Activated CD4-positive, alpha-beta T cell treated with anti-CD3 and anti-CD28 coated beads, Interleukin-2, Interleukin-6, amounts not matched to agents 100 ng/mL and 50 ng/mL, durations not matched to agents 16 hours and 8 hours (primary cell): ENCODE measurements at regions not wholly inside any gene's neighbourhood (a gene's known extent, or its start where the extent isn't known, plus 50 kb on each side); places are given as distances from the start of the nearest gene placed in this dataset.

ENCODE experiments used
- DNase-seq: peaks from one replicate; pipeline ENCODE4 v3.0.0-alpha.2; 2020

- DNase-seq: no peak
Measured at GRCh38 chr10:112087953-112088456, 95.6 kb downstream of the GPAM start.

GRCh38 chr10:112091703-112092102, 91.9 kb downstream of the GPAM start:
- DNase-seq: no peak

GRCh38 chr10:112092519-112092918, 91.0 kb downstream of the GPAM start:
- DNase-seq: no peak

GRCh38 chr10:112094984-112095383, 88.6 kb downstream of the GPAM start:
- no peak for DNase-seq

- no peak for DNase-seq
Measured at GRCh38 chr10:112095731-112096130, 87.8 kb downstream of the GPAM start.

- no peak for DNase-seq
Measured at GRCh38 chr10:112098682-112099081, 84.9 kb downstream of the GPAM start.
